B cell (primary cell): ENCODE measurements at regions not wholly inside any gene's neighbourhood (a gene's known extent, or its start where the extent isn't known, plus 50 kb on each side); places are given as distances from the start of the nearest gene placed in this dataset.

Experiments
- ATAC-seq: fragments of 200-7000 bp; cut with Tn5 transposase; one replicate; pipeline ENCODE4 v1.10.0; 2021; ENCODE audit warnings: low read depth, mild to moderate bottlenecking, moderate number of reproducible peaks, moderate library complexity
- CTCF ChIA-PET: fragments of 350-600 bp; sonication (Branson Sonifier 250); formaldehyde crosslinking; loops from one replicate; lab custom pipeline; 2021; ENCODE audit warnings: antibody characterized with exemption, inconsistent platforms; lab: Charles Lee
- POLR2A ChIA-PET: fragments of 350-600 bp; sonication (Branson Sonifier 250); formaldehyde crosslinking; loops from one replicate; lab custom pipeline; 2021; ENCODE audit warnings: antibody characterized with exemption; lab: Charles Lee
- DNase-seq: peaks from one replicate; pipeline ENCODE4 v3.0.0; 2013
- H2AFZ ChIP-seq: 2 replicates; pipeline ENCODE4 v1.6.1; 2012; ENCODE audit warnings: mild to moderate bottlenecking, low read depth, low read length; ENCODE audit not compliant: insufficient read depth, poor library complexity, severe bottlenecking
- H3K27ac ChIP-seq, 2 donors: 1 replicate in 1 of 2; 2 replicates in 1 of 2; pipeline ENCODE4 v1.5.1; 2012 to 2013; ENCODE audit warnings: low read length in 2 of 2, mild to moderate bottlenecking in 2 of 2, moderate library complexity in 1 of 2
- H3K27me3 ChIP-seq, 4 experiments: fragments of 200-600 bp in 1 of 4; sonication (generic) in 1 of 4; replicated peaks in 1 of 4; 1 replicate in 2 of 4; 2 replicates in 2 of 4; pipeline versions ENCODE4 v1.6.1 to v1.7.0; 2013 to 2016; ENCODE audit warnings: low read length in 3 of 4, mild to moderate bottlenecking in 2 of 4, mixed read lengths in 1 of 4, moderate library complexity in 1 of 4; ENCODE audit not compliant: insufficient read depth in 4 of 4, control insufficient read depth in 3 of 4; ENCODE audit errors: control extremely low read depth in 1 of 4
- H3K36me3 ChIP-seq, 2 experiments: replicated peaks in 1 of 2; 1 replicate in 1 of 2; 2 replicates in 1 of 2; pipeline versions ENCODE4 v1.6.1 to v1.7.1; 2013; ENCODE audit warnings: low read length in 1 of 2; ENCODE audit not compliant: insufficient read depth in 2 of 2, control insufficient read depth in 1 of 2; ENCODE audit errors: control extremely low read depth in 1 of 2, extremely low read depth in 1 of 2
- H3K4me1 ChIP-seq, 2 donors: fragments of 200-600 bp in 1 of 2; sonication (generic) in 1 of 2; 1 replicate in 1 of 2; 2 replicates in 1 of 2; pipeline versions ENCODE4 v1.5.1 to v1.6.1; 2013 to 2017; ENCODE audit warnings: low read length in 2 of 2; ENCODE audit not compliant: control insufficient read depth in 2 of 2, insufficient read depth in 2 of 2
- H3K4me2 ChIP-seq: replicated peaks from 2 replicates; pipeline ENCODE3; 2012; ENCODE audit warnings: mild to moderate bottlenecking, low read depth, low read length; ENCODE audit not compliant: poor library complexity, severe bottlenecking
- H3K4me3 ChIP-seq, 5 experiments: fragments of 200-600 bp in 1 of 5; sonication (generic) in 1 of 5; 1 replicate in 3 of 5; 2 replicates in 2 of 5; pipeline versions ENCODE4 v1.5.1 to v1.7.0; 2011 to 2016; ENCODE audit warnings: low read length in 4 of 5, mild to moderate bottlenecking in 4 of 5, low read depth in 2 of 5, control low read depth in 1 of 5, moderate library complexity in 1 of 5; ENCODE audit not compliant: insufficient read depth in 1 of 5; ENCODE audit errors: control extremely low read depth in 1 of 5, extremely low read depth in 1 of 5
- H3K79me2 ChIP-seq: fragments of 200-600 bp; sonication (generic); one replicate; pipeline ENCODE4 v1.6.0; 2016; ENCODE audit warnings: low read length; ENCODE audit not compliant: control insufficient read depth, insufficient read depth
- H3K9ac ChIP-seq: fragments of 200-600 bp; sonication (generic); 2 replicates; pipeline ENCODE4 v1.6.1; 2017; ENCODE audit warnings: mild to moderate bottlenecking, low read length, moderate library complexity
- H3K9me3 ChIP-seq, 3 donors: one replicate each; pipeline versions ENCODE4 v1.6.1 to v1.7.1; 2013; ENCODE audit warnings: low read length in 2 of 3; ENCODE audit not compliant: control insufficient read depth in 2 of 3, insufficient read depth in 1 of 3; ENCODE audit errors: control extremely low read depth in 1 of 3
- H4K20me1 ChIP-seq: 2 replicates; pipeline ENCODE4 v1.6.0; 2012; ENCODE audit warnings: mild to moderate bottlenecking, low read length; ENCODE audit not compliant: insufficient read depth, control insufficient read depth, poor library complexity, severe bottlenecking
- H3K27ac Mint-ChIP-seq: one replicate; pipeline ENCODE4 v1.8.0; 2021; ENCODE audit warnings: mixed read lengths
- H3K27me3 Mint-ChIP-seq: one replicate; pipeline ENCODE4 v1.8.0; 2021; ENCODE audit warnings: mixed read lengths
- H3K4me1 Mint-ChIP-seq: one replicate; pipeline ENCODE4 v1.8.0; 2021; ENCODE audit warnings: mixed read lengths
- H3K4me3 Mint-ChIP-seq: one replicate; pipeline ENCODE4 v1.8.0; 2021; ENCODE audit warnings: mixed read lengths
- H3K9me3 Mint-ChIP-seq: one replicate; pipeline ENCODE4 v1.8.0; 2022; ENCODE audit warnings: mixed read lengths; ENCODE audit not compliant: insufficient read depth
- EZH2 ChIP-seq: IDR thresholded peaks from 2 replicates; pipeline ENCODE4 v1.6.1; 2012; ENCODE audit warnings: borderline replicate concordance, low read depth, mild to moderate bottlenecking, moderate library complexity, low read length; ENCODE audit not compliant: insufficient read depth, poor library complexity, severe bottlenecking
- WGBS: methylation state at CpG from one replicate; pipeline ENCODE4 v1.1.5; 2013; ENCODE audit warnings: missing lambda C conversion rate; ENCODE audit not compliant: insufficient coverage; 5-methylcytosine and 5-hydroxymethylcytosine counted together
- intact Hi-C: fragments of 100-400 bp; cut with micrococcal nuclease; formaldehyde crosslinking; loops from one replicate; pipeline ENCODE4 v1.10.0; 2022
- TF ChIP-seq, protein P1 (sequence below): fragments of 200-600 bp; IDR thresholded peaks from one replicate; pipeline ENCODE4 v1.8.0; 2022; ENCODE audit warnings: antibody characterized with exemption, mild to moderate bottlenecking

DNA sequence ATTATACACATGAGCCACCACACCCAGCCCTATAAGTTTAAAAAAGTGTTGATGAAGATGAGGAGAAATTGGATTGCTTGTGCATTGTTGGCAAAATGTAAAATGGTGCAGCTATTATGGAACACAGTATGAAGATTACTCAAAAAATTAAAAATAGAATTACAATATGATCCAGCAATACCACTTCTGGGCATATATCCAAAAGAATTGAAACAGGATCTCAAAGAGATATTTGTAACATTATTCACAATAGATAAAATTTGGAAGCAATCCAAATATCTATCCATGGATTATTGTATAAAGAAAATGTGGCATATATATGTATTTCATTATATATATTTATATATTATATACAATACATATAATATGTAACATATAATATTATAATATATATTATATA lies 515.6 kb upstream of the GNPDA2 start:
- ATAC-seq, result no peak
- Histone ChIP-seq H2AFZ (no peak overlapping the region), H3K9me3 (peaks cover 0 to 1% (median 0%) of the 10 kb centered on the region in 3 donors), H3K4me1 (no peaks in the 10 kb centered on the region), H3K4me2 (no peak overlapping the region), H3K79me2 (no peaks in the 10 kb centered on the region), H3K9ac (no peak overlapping the region), H3K27ac (no peak overlapping the region), H3K36me3 (no peaks in the 10 kb centered on the region), H3K27me3 (no peaks in the 10 kb centered on the region), H4K20me1 (no peaks in the 10 kb centered on the region), H3K4me3 (no peak overlapping the region)
- DNase-seq, result no peak
- TF ChIP-seq, protein P1, sequence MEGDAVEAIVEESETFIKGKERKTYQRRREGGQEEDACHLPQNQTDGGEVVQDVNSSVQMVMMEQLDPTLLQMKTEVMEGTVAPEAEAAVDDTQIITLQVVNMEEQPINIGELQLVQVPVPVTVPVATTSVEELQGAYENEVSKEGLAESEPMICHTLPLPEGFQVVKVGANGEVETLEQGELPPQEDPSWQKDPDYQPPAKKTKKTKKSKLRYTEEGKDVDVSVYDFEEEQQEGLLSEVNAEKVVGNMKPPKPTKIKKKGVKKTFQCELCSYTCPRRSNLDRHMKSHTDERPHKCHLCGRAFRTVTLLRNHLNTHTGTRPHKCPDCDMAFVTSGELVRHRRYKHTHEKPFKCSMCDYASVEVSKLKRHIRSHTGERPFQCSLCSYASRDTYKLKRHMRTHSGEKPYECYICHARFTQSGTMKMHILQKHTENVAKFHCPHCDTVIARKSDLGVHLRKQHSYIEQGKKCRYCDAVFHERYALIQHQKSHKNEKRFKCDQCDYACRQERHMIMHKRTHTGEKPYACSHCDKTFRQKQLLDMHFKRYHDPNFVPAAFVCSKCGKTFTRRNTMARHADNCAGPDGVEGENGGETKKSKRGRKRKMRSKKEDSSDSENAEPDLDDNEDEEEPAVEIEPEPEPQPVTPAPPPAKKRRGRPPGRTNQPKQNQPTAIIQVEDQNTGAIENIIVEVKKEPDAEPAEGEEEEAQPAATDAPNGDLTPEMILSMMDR, result no peak
- TF ChIP-seq EZH2, result no peak
- intact Hi-C loops, result no loop called here
- ChIA-PET POLR2A (no interaction called here), CTCF (no interaction called here)
- no peaks in the 10 kb centered on the region for H3K9me3 Mint-ChIP-seq
- no peaks in the 10 kb centered on the region for H3K4me1 Mint-ChIP-seq
- H3K27ac Mint-ChIP-seq, result no peak overlapping the region
- no peak overlapping the region for H3K4me3 Mint-ChIP-seq
- H3K27me3 Mint-ChIP-seq, result no peaks in the 10 kb centered on the region

DNA sequence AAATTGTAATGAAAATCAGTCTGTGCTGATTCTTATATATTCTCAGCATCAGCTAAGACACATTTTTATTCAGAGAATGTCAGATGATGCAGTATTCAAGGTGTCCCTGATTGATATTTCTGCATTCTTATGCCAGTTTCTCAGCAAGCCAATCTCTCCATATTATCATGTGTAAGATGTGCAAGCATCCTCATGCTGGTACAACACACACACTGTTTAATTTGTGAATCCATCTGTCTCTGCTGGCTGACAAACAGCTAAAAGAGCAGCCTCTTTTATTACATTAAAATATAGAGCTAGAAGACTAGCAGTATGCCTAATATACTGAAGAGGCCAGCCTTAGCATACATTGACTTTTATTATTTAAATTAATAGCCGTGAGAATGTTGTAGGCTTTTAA lies 502.9 kb upstream of the GNPDA2 start:
- CTCF ChIA-PET, result no interaction called here

More for the DNA sequence above, 502.9 kb upstream of the GNPDA2 start:
- Mint-ChIP-seq H3K9me3 (peaks cover 2% of the 10 kb centered on the region), H3K4me1 (no peaks in the 10 kb centered on the region), H3K27ac (no peak overlapping the region), H3K4me3 (no peak overlapping the region), H3K27me3 (no peaks in the 10 kb centered on the region)
- ATAC-seq, result no peak
- Histone ChIP-seq H3K9me3 (peaks cover 0 to 5% (median 0%) of the 10 kb centered on the region in 3 donors), H3K36me3 (no peaks in the 10 kb centered on the region), H3K79me2 (no peaks in the 10 kb centered on the region), H3K27me3 (no peaks in the 10 kb centered on the region), H4K20me1 (no peaks in the 10 kb centered on the region), H3K9ac (no peak overlapping the region), H2AFZ (no peak overlapping the region), H3K4me3 (no peak overlapping the region), H3K4me2 (no peak overlapping the region), H3K4me1 (no peaks in the 10 kb centered on the region), H3K27ac (no peak overlapping the region)
- DNase-seq, result no peak
- no CpG with 5 or more reads among the region's 1 CpG for WGBS
- intact Hi-C loops, result no loop called here
- POLR2A ChIA-PET, result no interaction called here
- TF ChIP-seq EZH2, result no peak
- TF ChIP-seq, protein P1, result no peak
